Glomerular visceral epithelial cell (primary cell): ENCODE measurements at regions not wholly inside any gene's neighbourhood (a gene's known extent, or its start where the extent isn't known, plus 50 kb on each side); places are given as distances from the start of the nearest gene placed in this dataset.
"Not testable (repeated sequence)": the region's sequence is repeated elsewhere in the genome, so short reads cannot be mapped to it uniquely, and the experiment has no call there.

Experiments
- DNase-seq: peaks from one replicate; pipeline ENCODE4 v3.0.0-alpha.2; 2016; ENCODE audit errors: extremely low spot score

GRCh38 chr1:191498318-191498717 lies 659.9 kb upstream of the RGS18 start:
- peak; percentile 45 for DNase-seq

- no peak for DNase-seq
These were observed 659.4 kb upstream of the RGS18 start for GRCh38 chr1:191498825-191499224.

- no peak for DNase-seq
These were observed 653.3 kb upstream of the RGS18 start for GRCh38 chr1:191504999-191505398.

- DNase-seq = peak; percentile 47
These were observed 650.0 kb upstream of the RGS18 start for GRCh38 chr1:191508239-191508638.

- DNase-seq = not testable (repeated sequence)
These were observed 646.8 kb upstream of the RGS18 start for GRCh38 chr1:191511480-191511879.

- no peak for DNase-seq
These were observed 640.4 kb upstream of the RGS18 start for GRCh38 chr1:191517826-191518225.

- DNase-seq = peak; percentile 1
These were observed 638.7 kb upstream of the RGS18 start for GRCh38 chr1:191519519-191519918.

GRCh38 chr1:191520345-191520744 lies 637.9 kb upstream of the RGS18 start:
- no peak for DNase-seq

- not testable (repeated sequence) for DNase-seq
These were observed 632.3 kb upstream of the RGS18 start for GRCh38 chr1:191525944-191526343.

GRCh38 chr1:191528275-191528674 lies 630.0 kb upstream of the RGS18 start:
- DNase-seq = no peak

GRCh38 chr1:191530928-191531327 lies 627.3 kb upstream of the RGS18 start:
- DNase-seq = no peak

- no peak for DNase-seq
These were observed 625.0 kb upstream of the RGS18 start for GRCh38 chr1:191533254-191533653.

GRCh38 chr1:191536791-191537429 lies 621.4 kb upstream of the RGS18 start:
- no peak for DNase-seq

- no peak for DNase-seq
These were observed 616.5 kb upstream of the RGS18 start for GRCh38 chr1:191541758-191542157.

GRCh38 chr1:191542444-191542843 lies 615.8 kb upstream of the RGS18 start:
- no peak for DNase-seq

GRCh38 chr1:191546803-191547202 lies 611.5 kb upstream of the RGS18 start:
- DNase-seq = no peak

- no peak for DNase-seq
These were observed 607.2 kb upstream of the RGS18 start for GRCh38 chr1:191551019-191551418.

GRCh38 chr1:191558379-191558778 lies 599.9 kb upstream of the RGS18 start:
- no peak for DNase-seq

- DNase-seq = no peak
These were observed 597.0 kb upstream of the RGS18 start for GRCh38 chr1:191561276-191561675.

- no peak for DNase-seq
These were observed 594.0 kb upstream of the RGS18 start for GRCh38 chr1:191564275-191564674.

- no peak for DNase-seq
These were observed 585.8 kb upstream of the RGS18 start for GRCh38 chr1:191572479-191572878.

- DNase-seq = peak; percentile 14
These were observed 583.1 kb upstream of the RGS18 start for GRCh38 chr1:191575180-191575579.

- no peak for DNase-seq
These were observed 582.5 kb upstream of the RGS18 start for GRCh38 chr1:191575746-191576145.

- DNase-seq = no peak
These were observed 581.0 kb upstream of the RGS18 start for GRCh38 chr1:191577213-191577612.
